K562 (cell line): ENCODE measurements at regions not wholly inside any gene's neighbourhood (a gene's known extent, or its start where the extent isn't known, plus 50 kb on each side); places are given as distances from the start of the nearest gene placed in this dataset.

Experiments
- PHF20 ChIP-seq: fragments of 450-650 bp; IDR thresholded peaks from 2 replicates; pipeline ENCODE4 v1.6.1; 2018; ENCODE audit not compliant: partially characterized antibody
- RBBP5 ChIP-seq: fragments of 200-600 bp; sonication (generic); IDR thresholded peaks from 2 replicates; pipeline ENCODE4 v1.6.1; 2012; ENCODE audit warnings: borderline replicate concordance, mild to moderate bottlenecking, low read length, control low read depth, inconsistent platforms; ENCODE audit not compliant: insufficient read depth, poor library complexity, severe bottlenecking
- TF ChIP-seq, protein P1 (sequence below), 2 experiments: IDR thresholded peaks; 2 replicates each; pipeline ENCODE4 v1.6.1; 2011; ENCODE audit warnings: borderline replicate concordance in 1 of 2, control low read depth in 1 of 2, low read depth in 1 of 2, low read length in 1 of 2, mild to moderate bottlenecking in 1 of 2, mixed read lengths in 1 of 2, moderate library complexity in 1 of 2; ENCODE audit not compliant: insufficient read depth in 1 of 2, insufficient read length in 1 of 2, poor library complexity in 1 of 2, severe bottlenecking in 1 of 2; ENCODE audit errors: extremely low read depth in 1 of 2
- TF ChIP-seq, protein P2 (sequence below): fragments of 250-450 bp; sonication (Bioruptor Pico); IDR thresholded peaks from 2 replicates; pipeline ENCODE4 v1.4.0; 2020; ENCODE audit warnings: mild to moderate bottlenecking, moderate library complexity, borderline replicate concordance
- TF ChIP-seq, protein P3 (sequence below): fragments of 450-650 bp; IDR thresholded peaks from 2 replicates; pipeline ENCODE4 v1.6.1; 2014; ENCODE audit warnings: low read depth, mild to moderate bottlenecking, moderate library complexity, borderline replicate concordance

DNA sequence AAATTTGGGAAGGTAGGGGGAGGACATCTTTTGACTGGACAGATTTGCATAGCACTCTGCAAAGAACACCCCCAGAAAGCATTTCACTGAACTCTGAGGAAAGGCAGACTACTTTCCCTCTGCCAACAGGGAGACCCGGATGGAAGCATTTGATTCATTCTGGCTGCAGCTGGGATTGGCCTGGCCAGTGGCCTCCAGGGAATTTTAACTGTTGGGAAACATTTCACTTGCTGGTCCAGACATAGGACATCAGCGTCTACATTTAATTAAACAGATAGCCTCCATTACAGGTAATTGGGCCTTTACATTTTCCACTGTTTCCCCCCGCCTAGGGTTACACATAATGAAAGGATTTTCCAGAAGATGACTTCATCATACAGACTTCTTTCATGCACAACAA is 92.8 kb downstream of the MARCHF4 start (continued):
- no peak for TF ChIP-seq RBBP5
- TF ChIP-seq, protein P1, sequence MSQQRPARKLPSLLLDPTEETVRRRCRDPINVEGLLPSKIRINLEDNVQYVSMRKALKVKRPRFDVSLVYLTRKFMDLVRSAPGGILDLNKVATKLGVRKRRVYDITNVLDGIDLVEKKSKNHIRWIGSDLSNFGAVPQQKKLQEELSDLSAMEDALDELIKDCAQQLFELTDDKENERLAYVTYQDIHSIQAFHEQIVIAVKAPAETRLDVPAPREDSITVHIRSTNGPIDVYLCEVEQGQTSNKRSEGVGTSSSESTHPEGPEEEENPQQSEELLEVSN (IDR thresholded peaks at IDR 0.05; ENCODE audit: borderline replicate concordance in 1 of 2, extremely low read depth in 1 of 2, insufficient read depth in 1 of 2, insufficient read length in 1 of 2, low read depth in 1 of 2, low read length in 1 of 2, poor library complexity in 1 of 2, severe bottlenecking in 1 of 2), result no peak
- TF ChIP-seq, protein P2, sequence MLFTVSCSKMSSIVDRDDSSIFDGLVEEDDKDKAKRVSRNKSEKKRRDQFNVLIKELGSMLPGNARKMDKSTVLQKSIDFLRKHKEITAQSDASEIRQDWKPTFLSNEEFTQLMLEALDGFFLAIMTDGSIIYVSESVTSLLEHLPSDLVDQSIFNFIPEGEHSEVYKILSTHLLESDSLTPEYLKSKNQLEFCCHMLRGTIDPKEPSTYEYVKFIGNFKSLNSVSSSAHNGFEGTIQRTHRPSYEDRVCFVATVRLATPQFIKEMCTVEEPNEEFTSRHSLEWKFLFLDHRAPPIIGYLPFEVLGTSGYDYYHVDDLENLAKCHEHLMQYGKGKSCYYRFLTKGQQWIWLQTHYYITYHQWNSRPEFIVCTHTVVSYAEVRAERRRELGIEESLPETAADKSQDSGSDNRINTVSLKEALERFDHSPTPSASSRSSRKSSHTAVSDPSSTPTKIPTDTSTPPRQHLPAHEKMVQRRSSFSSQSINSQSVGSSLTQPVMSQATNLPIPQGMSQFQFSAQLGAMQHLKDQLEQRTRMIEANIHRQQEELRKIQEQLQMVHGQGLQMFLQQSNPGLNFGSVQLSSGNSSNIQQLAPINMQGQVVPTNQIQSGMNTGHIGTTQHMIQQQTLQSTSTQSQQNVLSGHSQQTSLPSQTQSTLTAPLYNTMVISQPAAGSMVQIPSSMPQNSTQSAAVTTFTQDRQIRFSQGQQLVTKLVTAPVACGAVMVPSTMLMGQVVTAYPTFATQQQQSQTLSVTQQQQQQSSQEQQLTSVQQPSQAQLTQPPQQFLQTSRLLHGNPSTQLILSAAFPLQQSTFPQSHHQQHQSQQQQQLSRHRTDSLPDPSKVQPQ (CRISPR knock-in tag), result no peak
- TF ChIP-seq PHF20, result no peak
- TF ChIP-seq, protein P3, sequence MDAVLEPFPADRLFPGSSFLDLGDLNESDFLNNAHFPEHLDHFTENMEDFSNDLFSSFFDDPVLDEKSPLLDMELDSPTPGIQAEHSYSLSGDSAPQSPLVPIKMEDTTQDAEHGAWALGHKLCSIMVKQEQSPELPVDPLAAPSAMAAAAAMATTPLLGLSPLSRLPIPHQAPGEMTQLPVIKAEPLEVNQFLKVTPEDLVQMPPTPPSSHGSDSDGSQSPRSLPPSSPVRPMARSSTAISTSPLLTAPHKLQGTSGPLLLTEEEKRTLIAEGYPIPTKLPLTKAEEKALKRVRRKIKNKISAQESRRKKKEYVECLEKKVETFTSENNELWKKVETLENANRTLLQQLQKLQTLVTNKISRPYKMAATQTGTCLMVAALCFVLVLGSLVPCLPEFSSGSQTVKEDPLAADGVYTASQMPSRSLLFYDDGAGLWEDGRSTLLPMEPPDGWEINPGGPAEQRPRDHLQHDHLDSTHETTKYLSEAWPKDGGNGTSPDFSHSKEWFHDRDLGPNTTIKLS, result no peak
- TF ChIP-seq, all 486 proteins: peak for 0
